Smooth muscle cell (in vitro differentiated cells): ENCODE measurements at regions not wholly inside any gene's neighbourhood (a gene's known extent, or its start where the extent isn't known, plus 50 kb on each side); places are given as distances from the start of the nearest gene placed in this dataset.

ENCODE experiments used
- DNase-seq: peaks from one replicate; lab custom pipeline; 2025; ENCODE audit not compliant: unreplicated experiment; lab: John Stamatoyannopoulos, UW
- H2AFZ ChIP-seq: fragments of 200-600 bp; sonication (generic); 2 replicates; pipeline ENCODE4 v1.6.0; 2016; ENCODE audit warnings: antibody characterized with exemption, low read depth, mild to moderate bottlenecking
- H3F3A ChIP-seq: fragments of 200-600 bp; sonication (generic); 2 replicates; pipeline ENCODE4 v1.6.0; 2017; ENCODE audit warnings: antibody characterized with exemption, low read depth
- H3K27ac ChIP-seq: fragments of 200-600 bp; sonication (generic); 2 replicates; pipeline ENCODE4 v1.5.1; 2016; ENCODE audit warnings: low read depth, mild to moderate bottlenecking
- H3K27me3 ChIP-seq: fragments of 200-600 bp; sonication (generic); 2 replicates; pipeline ENCODE4 v1.6.1; 2016; ENCODE audit warnings: low read depth, mild to moderate bottlenecking
- H3K36me3 ChIP-seq: fragments of 200-600 bp; sonication (generic); 2 replicates; pipeline ENCODE4 v1.5.1; 2016; ENCODE audit warnings: low read depth
- H3K4me1 ChIP-seq: fragments of 200-600 bp; sonication (generic); 2 replicates; pipeline ENCODE4 v1.5.1; 2016; ENCODE audit warnings: low read depth
- H3K4me2 ChIP-seq: fragments of 200-600 bp; sonication (generic); 2 replicates; pipeline ENCODE4 v1.6.0; 2016; ENCODE audit warnings: mild to moderate bottlenecking
- H3K4me3 ChIP-seq: fragments of 200-600 bp; sonication (generic); 2 replicates; pipeline ENCODE4 v1.5.1; 2016; ENCODE audit warnings: mild to moderate bottlenecking
- H3K79me2 ChIP-seq: fragments of 200-600 bp; sonication (generic); 2 replicates; pipeline ENCODE4 v1.6.0; 2016; ENCODE audit warnings: low read depth, mild to moderate bottlenecking
- H3K9ac ChIP-seq: fragments of 200-600 bp; sonication (generic); 2 replicates; pipeline ENCODE4 v1.6.0; 2016; ENCODE audit warnings: low read depth
- H3K9me3 ChIP-seq: fragments of 200-600 bp; sonication (generic); replicated peaks from 2 replicates; pipeline ENCODE4 v1.5.1; 2016; ENCODE audit warnings: low read depth
- H4K20me1 ChIP-seq: fragments of 200-600 bp; sonication (generic); 2 replicates; pipeline ENCODE4 v1.6.0; 2016; ENCODE audit warnings: low read depth
- CTCF ChIP-seq: fragments of 200-600 bp; sonication (generic); IDR thresholded peaks from 2 replicates; pipeline ENCODE4 v1.5.1; 2017; ENCODE audit warnings: borderline replicate concordance, mild to moderate bottlenecking, antibody characterized with exemption; ENCODE audit not compliant: insufficient read depth, poor library complexity, severe bottlenecking
- WGBS: methylation state at CpG from one replicate; pipeline ENCODE4 v1.1.7; 2016; ENCODE audit warnings: low lambda C conversion rate; 5-methylcytosine and 5-hydroxymethylcytosine counted together

GRCh38 chr17:73986641-73987177 is 216.8 kb upstream of the RPL38 start:
- WGBS: 84% methylated on average over 9 of the region's 9 CpGs
- no peaks in the 10 kb centered on the region for H3K9me3 ChIP-seq
- H3F3A ChIP-seq: no peaks in the 10 kb centered on the region
- H3K9ac ChIP-seq: no peak overlapping the region
- H3K4me2 ChIP-seq: no peak overlapping the region
- peaks cover 9% of the 10 kb centered on the region for H3K27me3 ChIP-seq
- no peaks in the 10 kb centered on the region for H4K20me1 ChIP-seq
- no peaks in the 10 kb centered on the region for H3K79me2 ChIP-seq
- H3K27ac ChIP-seq: no peak overlapping the region
- no peak overlapping the region for H3K4me3 ChIP-seq
- no peaks in the 10 kb centered on the region for H3K36me3 ChIP-seq
- H3K4me1 ChIP-seq: no peaks in the 10 kb centered on the region
- DNase-seq: no peak
- TF ChIP-seq CTCF: no peak
- no peak overlapping the region for H2AFZ ChIP-seq

- Histone ChIP-seq H2AFZ (no peak overlapping the region), H3K9me3 (no peaks in the 10 kb centered on the region), H3K4me1 (no peaks in the 10 kb centered on the region), H3K4me2 (no peak overlapping the region), H3K79me2 (no peaks in the 10 kb centered on the region), H3K4me3 (no peak overlapping the region), H4K20me1 (no peaks in the 10 kb centered on the region), H3F3A (no peaks in the 10 kb centered on the region), H3K36me3 (no peaks in the 10 kb centered on the region), H3K9ac (no peak overlapping the region), H3K27me3 (peaks cover 2% of the 10 kb centered on the region), H3K27ac (no peak overlapping the region)
- no peak for DNase-seq
- WGBS: 86% methylated on average over 9 of the region's 9 CpGs
- no peak for TF ChIP-seq CTCF
Observed at GRCh38 chr17:73987395-73987794, 216.1 kb upstream of the RPL38 start.

- Histone ChIP-seq H3K27ac (no peak overlapping the region), H3K27me3 (no peaks in the 10 kb centered on the region), H3K79me2 (no peaks in the 10 kb centered on the region), H3F3A (no peaks in the 10 kb centered on the region), H3K9me3 (no peaks in the 10 kb centered on the region), H3K36me3 (no peaks in the 10 kb centered on the region), H2AFZ (no peak overlapping the region), H4K20me1 (no peaks in the 10 kb centered on the region), H3K9ac (no peak overlapping the region), H3K4me3 (no peak overlapping the region), H3K4me2 (no peak overlapping the region), H3K4me1 (no peaks in the 10 kb centered on the region)
- 84% methylated on average over 16 of the region's 16 CpGs for WGBS
- no peak for TF ChIP-seq CTCF
- DNase-seq: no peak
Observed at GRCh38 chr17:73987845-73988509, 215.5 kb upstream of the RPL38 start.

- Histone ChIP-seq H4K20me1 (no peaks in the 10 kb centered on the region), H3K79me2 (no peaks in the 10 kb centered on the region), H3K9ac (no peak overlapping the region), H2AFZ (no peak overlapping the region), H3K36me3 (no peaks in the 10 kb centered on the region), H3K4me1 (no peaks in the 10 kb centered on the region), H3K9me3 (no peaks in the 10 kb centered on the region), H3K4me3 (no peak overlapping the region), H3K27ac (no peak overlapping the region), H3F3A (no peaks in the 10 kb centered on the region), H3K27me3 (no peaks in the 10 kb centered on the region), H3K4me2 (no peak overlapping the region)
- no peak for DNase-seq
- no peak for TF ChIP-seq CTCF
- WGBS: 84% methylated on average over 14 of the region's 14 CpGs
Observed at GRCh38 chr17:73989671-73990070, 213.8 kb upstream of the RPL38 start.
